Gastroesophageal sphincter (tissue), 4 donors: ENCODE measurements at regions not wholly inside any gene's neighbourhood (a gene's known extent, or its start where the extent isn't known, plus 50 kb on each side); places are given as distances from the start of the nearest gene placed in this dataset.

Experiments used
- ATAC-seq: fragments of 150-250 bp; one replicate; pipeline ENCODE4 v1.9.1; 2016; ENCODE audit warnings: mild to moderate bottlenecking, moderate library complexity
- H3K27ac ChIP-seq, 4 donors: fragments of 200-600 bp; sonication (generic) in 3 of 4; 1 replicate in 3 of 4; 2 replicates in 1 of 4; pipeline ENCODE4 v1.5.1; 2016 to 2019
- H3K27me3 ChIP-seq: fragments of 200-600 bp; sonication (generic); one replicate; pipeline ENCODE4 v1.5.1; 2019
- H3K36me3 ChIP-seq, 2 donors: fragments of 200-600 bp; sonication (generic); one replicate each; pipeline ENCODE4 v1.5.1; 2019; ENCODE audit warnings: control low read depth in 1 of 2
- H3K4me1 ChIP-seq, 3 donors: fragments of 200-600 bp; sonication (generic); 1 replicate in 2 of 3; 2 replicates in 1 of 3; pipeline ENCODE4 v1.5.1; 2016 to 2019; ENCODE audit warnings: control low read depth in 2 of 3
- H3K4me3 ChIP-seq, 2 donors: fragments of 200-600 bp; sonication (generic); one replicate each; pipeline ENCODE4 v1.5.1; 2019; ENCODE audit warnings: mild to moderate bottlenecking in 1 of 2, moderate library complexity in 1 of 2
- H3K9me3 ChIP-seq, 3 donors: fragments of 200-600 bp; sonication (generic); one replicate each; pipeline ENCODE4 v1.5.1; 2017 to 2019; ENCODE audit warnings: control low read depth in 2 of 3
- CTCF ChIP-seq, 4 experiments: fragments of 200-600 bp in 2 of 4; fragments of 450-650 bp in 2 of 4; sonication (generic) in 1 of 4; IDR thresholded peaks; one replicate each; pipeline ENCODE4 v1.5.1; 2017 to 2019; ENCODE audit warnings: antibody characterized with exemption in 4 of 4, mild to moderate bottlenecking in 2 of 4, moderate library complexity in 2 of 4
- EP300 ChIP-seq: sonication (generic); formaldehyde crosslinking; IDR thresholded peaks from one replicate; pipeline ENCODE4 v1.6.1; 2017; ENCODE audit warnings: antibody characterized with exemption, mild to moderate bottlenecking
- POLR2A ChIP-seq, 2 donors: fragments of 450-650 bp; IDR thresholded peaks; one replicate each; pipeline ENCODE4 v1.6.1; 2017; ENCODE audit warnings: antibody characterized with exemption in 2 of 2, mild to moderate bottlenecking in 2 of 2, moderate library complexity in 1 of 2
- POLR2AphosphoS5 ChIP-seq: sonication (generic); formaldehyde crosslinking; IDR thresholded peaks from one replicate; pipeline ENCODE4 v1.6.1; 2017; ENCODE audit warnings: antibody characterized with exemption
- WGBS, 2 donors: methylation state at CpG; one replicate each; pipeline ENCODE4 v1.1.5; 2018; ENCODE audit warnings: low coverage in 1 of 2; 5-methylcytosine and 5-hydroxymethylcytosine counted together

GRCh38 chr7:79868010-79868409, 266.6 kb upstream of the GNAI1 start:
- H3K27ac ChIP-seq, result no peak overlapping the region
- no peak for ATAC-seq
- 59 to 60% methylated on average over 3 of the region's 3 CpGs for WGBS, 2 donors
- H3K36me3 ChIP-seq, result no peaks in the 10 kb centered on the region
- TF ChIP-seq POLR2AphosphoS5 (no peak), CTCF (IDR thresholded peaks at IDR 0.05) (no peak), POLR2A (IDR thresholded peaks at IDR 0.05) (no peak), EP300 (no peak)
- H3K4me3 ChIP-seq, result no peak overlapping the region
- H3K9me3 ChIP-seq, result no peaks in the 10 kb centered on the region
- H3K27me3 ChIP-seq, result no peaks in the 10 kb centered on the region
- H3K4me1 ChIP-seq, result no peaks in the 10 kb centered on the region

- Histone ChIP-seq H3K27me3 (no peaks in the 10 kb centered on the region), H3K36me3 (no peaks in the 10 kb centered on the region), H3K4me3 (no peak overlapping the region), H3K9me3 (no peaks in the 10 kb centered on the region), H3K27ac (no peak overlapping the region), H3K4me1 (no peaks in the 10 kb centered on the region)
- WGBS, 2 donors, result 56 to 71% methylated on average over 4 to 5 of the region's 5 CpGs
- ATAC-seq, result no peak
- no peak for TF ChIP-seq EP300
- TF ChIP-seq CTCF (IDR thresholded peaks at IDR 0.05), result no peak
- TF ChIP-seq POLR2AphosphoS5, result no peak
- TF ChIP-seq POLR2A (IDR thresholded peaks at IDR 0.05), result no peak
Measured at GRCh38 chr7:79862447-79863210, 272.0 kb upstream of the GNAI1 start.

GRCh38 chr7:79855172-79855571, 279.5 kb upstream of the GNAI1 start:
- Histone ChIP-seq H3K9me3 (no peaks in the 10 kb centered on the region), H3K4me1 (no peaks in the 10 kb centered on the region), H3K4me3 (no peak overlapping the region), H3K27me3 (no peaks in the 10 kb centered on the region), H3K27ac (no peak overlapping the region), H3K36me3 (no peaks in the 10 kb centered on the region)
- WGBS, 2 donors, result 86 to 93% methylated on average over 1 of the region's 1 CpG
- ATAC-seq, result no peak
- TF ChIP-seq POLR2AphosphoS5 (no peak), EP300 (no peak), CTCF (IDR thresholded peaks at IDR 0.05) (no peak), POLR2A (IDR thresholded peaks at IDR 0.05) (no peak)

- H3K4me3 ChIP-seq, result no peak overlapping the region
- no peaks in the 10 kb centered on the region for H3K27me3 ChIP-seq
- TF ChIP-seq CTCF (IDR thresholded peaks at IDR 0.05) (no peak), EP300 (no peak)
- 64 to 86% methylated on average over 1 to 2 of the region's 2 CpGs for WGBS, 2 donors
- no peaks in the 10 kb centered on the region for H3K4me1 ChIP-seq
- H3K9me3 ChIP-seq, result no peaks in the 10 kb centered on the region
- no peak overlapping the region for H3K27ac ChIP-seq
- H3K36me3 ChIP-seq, result no peaks in the 10 kb centered on the region
- ATAC-seq, result no peak
Measured at GRCh38 chr7:79854621-79855020, 280.0 kb upstream of the GNAI1 start.

GRCh38 chr7:79837915-79838314, 296.7 kb upstream of the GNAI1 start:
- no peak for ATAC-seq
- H3K4me3 ChIP-seq, result no peak overlapping the region
- H3K27me3 ChIP-seq, result no peaks in the 10 kb centered on the region
- no peaks in the 10 kb centered on the region for H3K36me3 ChIP-seq
- H3K27ac ChIP-seq, result no peak overlapping the region
- 85 to 86% methylated on average over 1 of the region's 1 CpG for WGBS, 2 donors
- H3K4me1 ChIP-seq, result no peaks in the 10 kb centered on the region
- no peaks in the 10 kb centered on the region for H3K9me3 ChIP-seq
- no peak for TF ChIP-seq POLR2A (IDR thresholded peaks at IDR 0.05)
- no peak for TF ChIP-seq EP300
- no peak for TF ChIP-seq CTCF (IDR thresholded peaks at IDR 0.05)
- no peak for TF ChIP-seq POLR2AphosphoS5
